Sigmoid colon (tissue), 6 donors: ENCODE measurements at regions not wholly inside any gene's neighbourhood (a gene's known extent, or its start where the extent isn't known, plus 50 kb on each side); places are given as distances from the start of the nearest gene placed in this dataset.

Source experiments
- DNase-seq: peaks from one replicate; pipeline ENCODE4 v3.0.0-alpha.2; 2019
- H3K27ac ChIP-seq, 4 donors: fragments of 200-600 bp; sonication (generic); one replicate each; pipeline ENCODE4 v1.5.1; 2016 to 2019; ENCODE audit warnings: mild to moderate bottlenecking in 1 of 4
- H3K27me3 ChIP-seq, 3 donors: fragments of 200-600 bp; sonication (generic); one replicate each; pipeline ENCODE4 v1.5.1; 2019; ENCODE audit warnings: mild to moderate bottlenecking in 1 of 3
- H3K36me3 ChIP-seq, 4 donors: fragments of 200-600 bp; sonication (generic); one replicate each; pipeline ENCODE4 v1.5.1; 2016 to 2019
- H3K4me1 ChIP-seq, 4 donors: fragments of 200-600 bp; sonication (generic); one replicate each; pipeline ENCODE4 v1.5.1; 2017 to 2019
- H3K4me3 ChIP-seq, 4 donors: fragments of 200-600 bp; sonication (generic); one replicate each; pipeline ENCODE4 v1.5.1; 2017 to 2019; ENCODE audit warnings: mild to moderate bottlenecking in 2 of 4, moderate library complexity in 1 of 4
- H3K9me3 ChIP-seq, 4 donors: fragments of 200-600 bp in 3 of 4; sonication (generic) in 3 of 4; one replicate each; pipeline versions ENCODE4 v1.5.1 to v1.6.1; 2013 to 2019
- EP300 ChIP-seq, 4 donors: sonication (generic); formaldehyde crosslinking; IDR thresholded peaks; one replicate each; pipeline ENCODE4 v1.6.1; 2017; ENCODE audit warnings: antibody characterized with exemption in 4 of 4
- POLR2A ChIP-seq, 2 donors: fragments of 450-650 bp; IDR thresholded peaks; one replicate each; pipeline ENCODE4 v1.6.1; 2016; ENCODE audit warnings: antibody characterized with exemption in 2 of 2, mild to moderate bottlenecking in 2 of 2, moderate library complexity in 2 of 2
- POLR2AphosphoS5 ChIP-seq, 4 donors: sonication (generic); formaldehyde crosslinking; IDR thresholded peaks; one replicate each; pipeline ENCODE4 v1.6.1; 2017; ENCODE audit warnings: antibody characterized with exemption in 4 of 4
- WGBS, 2 donors: extraction: QIAGEN DNeasy Blood & Tissue Kit; methylation state at CpG; one replicate each; pipeline ENCODE4 v1.1.7; 2013; 5-methylcytosine and 5-hydroxymethylcytosine counted together
- intact Hi-C: fragments of 100-400 bp; cut with DNase I; formaldehyde crosslinking; loops from one replicate; pipeline ENCODE4 v1.15.1; 2023
- TF ChIP-seq, protein P1 (sequence below), 4 experiments: fragments of 450-650 bp in 3 of 4; fragments of 200-600 bp in 1 of 4; IDR thresholded peaks; one replicate each; pipeline ENCODE4 v1.5.1; 2016 to 2019; ENCODE audit warnings: antibody characterized with exemption in 4 of 4, mild to moderate bottlenecking in 3 of 4, moderate library complexity in 2 of 4
- donor health status: healthy with polysubstance abuse.
- donor health status: healthy.

DNA sequence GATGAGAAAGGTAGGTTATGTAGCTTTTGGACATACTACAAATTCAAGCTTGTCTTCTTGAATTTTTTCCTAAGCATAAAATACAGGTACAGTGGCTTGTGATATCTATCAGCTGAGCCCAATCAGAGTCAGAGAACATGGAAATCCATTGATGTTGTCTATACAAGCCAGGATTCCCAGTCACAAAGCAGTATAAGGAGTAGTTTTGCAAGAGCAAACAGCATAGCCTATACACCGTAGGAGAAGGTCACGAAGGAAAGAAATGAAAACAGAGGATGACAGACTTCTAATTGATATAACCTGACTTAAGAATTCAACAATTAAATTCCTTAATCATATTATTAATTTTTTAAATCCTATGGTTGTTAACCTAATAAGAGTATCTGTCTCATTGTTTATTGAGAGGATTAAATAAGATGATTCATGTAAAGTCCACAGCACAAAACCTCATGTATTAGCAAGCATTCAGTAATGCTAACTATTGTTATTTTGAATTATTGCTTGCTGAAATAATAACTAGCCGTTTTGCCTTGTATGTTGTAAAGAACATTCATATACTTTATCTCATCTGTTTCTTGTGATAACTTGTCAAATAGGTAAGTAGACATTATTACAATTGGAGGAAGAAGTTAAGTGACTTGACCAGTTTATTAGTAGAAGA is 276.6 kb upstream of the ZPLD1 start:
- Histone ChIP-seq H3K27ac (no peak overlapping the region), H3K4me3 (no peak overlapping the region), H3K27me3 (no peaks in the 10 kb centered on the region), H3K36me3 (no peaks in the 10 kb centered on the region), H3K4me1 (peaks cover 0 to 9% (median 7%) of the 10 kb centered on the region in 4 donors), H3K9me3 (no peaks in the 10 kb centered on the region)
- WGBS, 2 donors = 93 to 94% methylated on average over 3 of the region's 3 CpGs
- intact Hi-C loops = no loop called here
- DNase-seq = no peak
- TF ChIP-seq, protein P1, sequence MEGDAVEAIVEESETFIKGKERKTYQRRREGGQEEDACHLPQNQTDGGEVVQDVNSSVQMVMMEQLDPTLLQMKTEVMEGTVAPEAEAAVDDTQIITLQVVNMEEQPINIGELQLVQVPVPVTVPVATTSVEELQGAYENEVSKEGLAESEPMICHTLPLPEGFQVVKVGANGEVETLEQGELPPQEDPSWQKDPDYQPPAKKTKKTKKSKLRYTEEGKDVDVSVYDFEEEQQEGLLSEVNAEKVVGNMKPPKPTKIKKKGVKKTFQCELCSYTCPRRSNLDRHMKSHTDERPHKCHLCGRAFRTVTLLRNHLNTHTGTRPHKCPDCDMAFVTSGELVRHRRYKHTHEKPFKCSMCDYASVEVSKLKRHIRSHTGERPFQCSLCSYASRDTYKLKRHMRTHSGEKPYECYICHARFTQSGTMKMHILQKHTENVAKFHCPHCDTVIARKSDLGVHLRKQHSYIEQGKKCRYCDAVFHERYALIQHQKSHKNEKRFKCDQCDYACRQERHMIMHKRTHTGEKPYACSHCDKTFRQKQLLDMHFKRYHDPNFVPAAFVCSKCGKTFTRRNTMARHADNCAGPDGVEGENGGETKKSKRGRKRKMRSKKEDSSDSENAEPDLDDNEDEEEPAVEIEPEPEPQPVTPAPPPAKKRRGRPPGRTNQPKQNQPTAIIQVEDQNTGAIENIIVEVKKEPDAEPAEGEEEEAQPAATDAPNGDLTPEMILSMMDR (IDR thresholded peaks at IDR 0.05) = no peak
- no peak for TF ChIP-seq POLR2AphosphoS5 (IDR thresholded peaks at IDR 0.05)
- no peak for TF ChIP-seq EP300 (IDR thresholded peaks at IDR 0.05)
- no peak for TF ChIP-seq POLR2A (IDR thresholded peaks at IDR 0.05)

DNA sequence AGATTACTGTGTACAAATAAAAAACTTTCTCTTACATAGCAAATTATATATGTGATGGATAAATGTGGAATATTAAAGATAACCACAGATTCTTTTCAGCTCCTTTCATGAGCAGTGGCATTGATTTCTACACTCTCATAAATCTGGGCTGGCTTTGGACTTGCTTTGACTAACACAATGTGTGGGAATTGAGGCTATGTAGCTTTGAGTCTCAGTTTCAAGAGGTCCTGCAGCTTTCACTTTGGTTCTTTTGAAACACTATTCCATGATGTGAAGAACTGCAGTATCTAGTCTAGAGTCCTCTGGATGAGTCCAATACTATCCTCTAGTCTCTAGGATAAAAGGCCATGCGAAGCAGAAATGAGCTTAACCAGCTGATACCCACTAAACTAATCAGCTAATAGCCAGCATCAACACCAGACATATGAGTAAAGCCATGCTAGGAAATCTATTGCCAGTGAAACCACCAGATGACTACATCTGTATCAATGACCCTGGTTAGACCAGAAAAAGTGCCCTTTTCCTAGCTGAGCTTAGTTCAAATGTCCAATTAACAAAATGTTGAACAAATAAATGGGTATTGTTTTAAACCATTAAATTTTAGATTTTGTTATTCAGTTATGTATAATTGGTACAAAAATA is 274.9 kb upstream of the ZPLD1 start:
- H3K27me3 ChIP-seq = no peaks in the 10 kb centered on the region
- no peak overlapping the region for H3K27ac ChIP-seq
- TF ChIP-seq POLR2AphosphoS5 (IDR thresholded peaks at IDR 0.05) = no peak
- TF ChIP-seq EP300 (IDR thresholded peaks at IDR 0.05) = no peak
- TF ChIP-seq, protein P1 (IDR thresholded peaks at IDR 0.05) = no peak
- H3K36me3 ChIP-seq = no peaks in the 10 kb centered on the region
- intact Hi-C loops = no loop called here
- no peaks in the 10 kb centered on the region for H3K9me3 ChIP-seq
- no peak for DNase-seq
- peaks cover 0 to 16% (median 15%) of the 10 kb centered on the region in 4 donors for H3K4me1 ChIP-seq
- H3K4me3 ChIP-seq = no peak overlapping the region
- WGBS, 2 donors = 92 to 97% methylated on average over 1 of the region's 1 CpG

DNA sequence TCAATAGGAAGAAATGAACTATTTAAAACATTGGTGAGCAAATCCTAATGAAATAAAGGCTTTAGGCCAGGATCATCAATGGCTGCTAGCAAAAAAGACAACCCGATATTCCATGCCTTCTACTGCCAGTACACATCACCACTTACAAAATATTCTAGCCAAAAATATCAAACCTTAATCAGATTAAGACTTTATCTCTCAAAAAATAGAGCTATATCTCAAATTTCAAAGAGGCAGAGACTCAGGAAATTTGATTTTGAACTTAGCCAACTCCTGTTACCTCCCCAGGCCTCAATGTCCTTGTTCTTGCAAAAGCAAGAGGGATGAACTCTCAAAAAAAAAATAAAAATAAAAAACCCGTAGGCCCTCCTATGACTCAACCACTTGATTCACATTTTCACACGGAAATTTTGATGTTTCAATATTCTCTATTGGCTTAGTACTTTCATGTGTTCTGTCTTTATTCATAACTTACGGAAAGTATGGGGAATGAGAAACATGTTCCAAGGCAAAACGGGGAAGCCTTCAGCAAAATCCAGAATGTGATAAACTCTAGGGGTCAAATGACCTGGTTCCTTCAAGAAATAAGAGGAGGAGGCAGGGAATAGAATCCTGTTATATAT is 273.3 kb upstream of the ZPLD1 start:
- intact Hi-C loops = no loop called here
- TF ChIP-seq POLR2A (IDR thresholded peaks at IDR 0.05) (no peak), EP300 (IDR thresholded peaks at IDR 0.05) (no peak), POLR2AphosphoS5 (IDR thresholded peaks at IDR 0.05) (no peak)
- TF ChIP-seq, protein P1 (IDR thresholded peaks at IDR 0.05) = no peak
- peaks cover 0 to 16% (median 15%) of the 10 kb centered on the region in 4 donors for H3K4me1 ChIP-seq
- no peaks in the 10 kb centered on the region for H3K27me3 ChIP-seq
- no peak overlapping the region for H3K4me3 ChIP-seq
- H3K9me3 ChIP-seq = no peaks in the 10 kb centered on the region
- no peaks in the 10 kb centered on the region for H3K36me3 ChIP-seq
- DNase-seq = no peak
- 91% methylated on average over 5 of the region's 5 CpGs for WGBS, 2 donors
- no peak overlapping the region for H3K27ac ChIP-seq

DNA sequence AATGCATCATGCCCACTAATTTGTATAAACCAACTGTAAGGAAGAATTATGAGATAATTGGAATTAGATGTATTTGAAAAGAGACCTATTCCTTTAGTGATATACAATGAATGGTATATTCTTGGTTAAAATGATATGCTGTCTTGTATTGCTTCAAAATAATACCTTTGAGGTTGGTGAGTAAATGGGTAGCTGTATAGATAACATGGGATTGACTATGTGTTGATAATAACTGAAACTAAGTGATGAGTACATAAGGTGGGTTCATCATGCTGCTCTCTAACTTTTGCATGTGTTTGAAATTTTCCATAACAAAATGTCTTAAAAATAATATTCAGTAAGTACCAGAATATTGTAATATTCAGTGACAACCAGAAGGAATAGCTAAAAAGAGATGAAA is 272.6 kb upstream of the ZPLD1 start:
- no peaks in the 10 kb centered on the region for H3K27me3 ChIP-seq
- no peak overlapping the region for H3K4me3 ChIP-seq
- H3K9me3 ChIP-seq = no peaks in the 10 kb centered on the region
- peaks cover 0 to 16% (median 15%) of the 10 kb centered on the region in 4 donors for H3K4me1 ChIP-seq
- peak overlapping the region in 2 of 4 donors; percentile 62 to 64 for H3K27ac ChIP-seq
- intact Hi-C loops = no loop called here
- DNase-seq = no peak
- no peaks in the 10 kb centered on the region for H3K36me3 ChIP-seq
- no peak for TF ChIP-seq EP300 (IDR thresholded peaks at IDR 0.05)
- no peak for TF ChIP-seq POLR2AphosphoS5 (IDR thresholded peaks at IDR 0.05)
- no peak for TF ChIP-seq POLR2A (IDR thresholded peaks at IDR 0.05)
- TF ChIP-seq, protein P1 (IDR thresholded peaks at IDR 0.05) = no peak
